ENCODE measurements at regions not wholly inside any gene's neighbourhood (a gene's known extent, or its start where the extent isn't known, plus 50 kb on each side); places are given as distances from the start of the nearest gene placed in this dataset.
A peak's percentile ranks its signal among the peaks of the same experiment; 100 is the strongest.

DNA sequence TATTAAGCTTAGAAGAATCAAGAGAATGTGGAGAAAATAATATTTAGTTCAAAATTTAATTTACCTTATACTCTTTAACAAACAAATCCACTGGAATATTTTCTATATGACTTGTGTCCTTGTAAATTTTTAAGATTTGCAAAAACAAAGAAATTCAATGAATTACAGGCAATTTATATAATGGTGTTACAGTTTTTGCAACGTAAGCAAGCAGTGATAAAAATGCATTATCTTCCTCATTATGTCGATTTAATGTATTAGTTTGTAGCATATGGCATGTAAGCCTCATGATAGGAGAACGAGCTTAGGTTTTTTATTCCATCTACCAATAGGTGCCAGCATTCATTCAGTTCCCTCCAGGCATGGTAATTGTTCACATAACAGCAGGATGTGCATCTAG, 100.0 kb upstream of the PCDH9 start:
- no peak for DNase-seq (ENCODE audit: low read depth)
- TF ChIP-seq, protein P1, sequence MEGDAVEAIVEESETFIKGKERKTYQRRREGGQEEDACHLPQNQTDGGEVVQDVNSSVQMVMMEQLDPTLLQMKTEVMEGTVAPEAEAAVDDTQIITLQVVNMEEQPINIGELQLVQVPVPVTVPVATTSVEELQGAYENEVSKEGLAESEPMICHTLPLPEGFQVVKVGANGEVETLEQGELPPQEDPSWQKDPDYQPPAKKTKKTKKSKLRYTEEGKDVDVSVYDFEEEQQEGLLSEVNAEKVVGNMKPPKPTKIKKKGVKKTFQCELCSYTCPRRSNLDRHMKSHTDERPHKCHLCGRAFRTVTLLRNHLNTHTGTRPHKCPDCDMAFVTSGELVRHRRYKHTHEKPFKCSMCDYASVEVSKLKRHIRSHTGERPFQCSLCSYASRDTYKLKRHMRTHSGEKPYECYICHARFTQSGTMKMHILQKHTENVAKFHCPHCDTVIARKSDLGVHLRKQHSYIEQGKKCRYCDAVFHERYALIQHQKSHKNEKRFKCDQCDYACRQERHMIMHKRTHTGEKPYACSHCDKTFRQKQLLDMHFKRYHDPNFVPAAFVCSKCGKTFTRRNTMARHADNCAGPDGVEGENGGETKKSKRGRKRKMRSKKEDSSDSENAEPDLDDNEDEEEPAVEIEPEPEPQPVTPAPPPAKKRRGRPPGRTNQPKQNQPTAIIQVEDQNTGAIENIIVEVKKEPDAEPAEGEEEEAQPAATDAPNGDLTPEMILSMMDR (IDR thresholded peaks at IDR 0.05; ENCODE audit: insufficient read depth, low read length, poor library complexity, severe bottlenecking) = no peak
- Histone ChIP-seq H3K27me3 (ENCODE audit: control insufficient read depth, insufficient read depth, low read length) (no peaks in the 10 kb centered on the region), H3K4me3 (ENCODE audit: low read depth, low read length) (no peak overlapping the region), H3K36me3 (ENCODE audit: control insufficient read depth, insufficient read depth, low read length) (no peaks in the 10 kb centered on the region)

DNA sequence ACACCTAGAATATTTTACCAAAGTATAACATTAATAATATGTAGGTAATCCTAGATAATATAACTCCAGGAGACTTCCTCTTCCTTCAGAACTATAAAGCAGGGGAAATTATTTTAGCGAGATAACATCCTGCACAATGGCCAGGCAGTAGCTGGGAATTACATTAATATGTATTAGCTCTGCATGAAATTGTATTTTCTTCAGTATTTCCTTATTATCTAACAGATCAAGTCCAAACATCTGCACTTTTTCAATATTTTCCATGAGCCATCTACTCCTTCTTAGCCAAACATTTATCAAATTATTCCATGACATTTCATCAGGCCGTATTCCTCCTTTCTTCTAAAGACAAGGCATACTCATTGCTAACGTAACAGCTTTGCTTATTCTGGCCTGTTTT, 98.8 kb upstream of the PCDH9 start:
- no peaks in the 10 kb centered on the region for H3K36me3 ChIP-seq (ENCODE audit: control insufficient read depth, insufficient read depth, low read length)
- no peak for DNase-seq (ENCODE audit: low read depth)
- no peaks in the 10 kb centered on the region for H3K27me3 ChIP-seq (ENCODE audit: control insufficient read depth, insufficient read depth, low read length)
- TF ChIP-seq, protein P1 (IDR thresholded peaks at IDR 0.05; ENCODE audit: insufficient read depth, low read length, poor library complexity, severe bottlenecking) = no peak
- H3K4me3 ChIP-seq (ENCODE audit: low read depth, low read length) = no peak overlapping the region

DNA sequence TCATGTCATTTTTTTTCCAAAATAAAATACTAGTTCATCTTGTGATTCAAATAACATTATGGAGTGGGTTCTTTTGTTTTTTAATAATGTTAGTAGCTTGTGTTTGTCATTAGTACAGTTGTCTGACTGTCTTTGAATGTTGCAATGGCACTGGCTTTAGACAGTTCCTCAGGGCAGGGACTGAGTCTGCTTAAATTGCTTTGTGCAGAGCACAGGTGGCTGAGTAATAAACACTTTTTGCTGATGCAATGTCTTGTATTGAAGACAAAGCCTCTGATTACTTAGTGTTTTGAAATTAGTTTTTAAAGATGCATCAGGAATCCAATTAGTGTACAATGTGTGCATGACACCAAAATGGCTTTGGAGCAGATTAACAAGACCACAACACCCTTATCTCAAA, 88.7 kb upstream of the PCDH9 start:
- DNase-seq (ENCODE audit: low read depth) = no peak
- TF ChIP-seq, protein P1 (IDR thresholded peaks at IDR 0.05; ENCODE audit: insufficient read depth, low read length, poor library complexity, severe bottlenecking) = no peak
- Histone ChIP-seq H3K4me3 (ENCODE audit: low read depth, low read length) (no peak overlapping the region), H3K27me3 (ENCODE audit: control insufficient read depth, insufficient read depth, low read length) (no peaks in the 10 kb centered on the region), H3K36me3 (ENCODE audit: control insufficient read depth, insufficient read depth, low read length) (no peaks in the 10 kb centered on the region)

DNA sequence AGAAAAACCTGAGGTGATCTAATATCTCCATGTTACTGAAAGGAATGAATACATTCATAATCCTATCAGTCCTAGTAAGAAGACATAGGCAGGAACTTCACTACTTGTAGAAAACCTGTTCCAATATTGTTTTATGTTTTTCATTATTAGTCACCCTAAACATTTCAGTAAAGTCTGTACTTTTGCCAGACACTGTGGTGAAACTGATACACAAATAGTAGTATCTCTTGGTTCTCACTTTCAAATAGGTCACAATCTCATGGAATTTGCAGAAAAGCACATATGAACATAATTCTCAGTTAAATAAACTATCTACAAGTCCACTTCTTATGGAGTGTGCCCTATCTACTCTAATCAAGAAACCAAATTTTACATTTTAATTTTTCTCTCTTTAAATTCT, 88.3 kb upstream of the PCDH9 start:
- no peaks in the 10 kb centered on the region for H3K27me3 ChIP-seq (ENCODE audit: control insufficient read depth, insufficient read depth, low read length)
- TF ChIP-seq, protein P1 (IDR thresholded peaks at IDR 0.05; ENCODE audit: insufficient read depth, low read length, poor library complexity, severe bottlenecking) = no peak
- H3K4me3 ChIP-seq (ENCODE audit: low read depth, low read length) = no peak overlapping the region
- no peak for DNase-seq (ENCODE audit: low read depth)
- no peaks in the 10 kb centered on the region for H3K36me3 ChIP-seq (ENCODE audit: control insufficient read depth, insufficient read depth, low read length)

DNA sequence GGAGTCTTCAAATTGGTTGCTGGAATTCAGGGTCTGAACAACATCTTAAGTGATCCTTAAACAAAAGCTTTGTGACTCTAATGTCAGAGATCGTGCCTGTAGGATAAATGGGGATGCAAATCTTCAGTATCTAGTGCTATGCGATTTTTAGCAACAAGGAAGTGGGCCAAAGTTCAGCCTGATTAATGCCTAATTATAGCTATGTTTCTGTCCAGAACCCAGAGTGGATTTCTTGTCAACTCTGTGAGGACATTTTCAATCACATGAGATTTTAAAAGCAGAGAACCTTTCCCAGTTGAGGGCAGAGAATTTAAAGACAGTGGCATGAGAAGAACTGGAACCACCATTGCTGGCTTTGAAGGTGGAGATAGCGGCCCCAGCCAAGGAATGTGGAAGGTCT, 84.3 kb upstream of the PCDH9 start:
- H3K36me3 ChIP-seq (ENCODE audit: control insufficient read depth, insufficient read depth, low read length) = no peaks in the 10 kb centered on the region
- no peak for DNase-seq (ENCODE audit: low read depth)
- H3K4me3 ChIP-seq (ENCODE audit: low read depth, low read length) = no peak overlapping the region
- TF ChIP-seq, protein P1 (IDR thresholded peaks at IDR 0.05; ENCODE audit: insufficient read depth, low read length, poor library complexity, severe bottlenecking) = no peak
- H3K27me3 ChIP-seq (ENCODE audit: control insufficient read depth, insufficient read depth, low read length) = no peaks in the 10 kb centered on the region

DNA sequence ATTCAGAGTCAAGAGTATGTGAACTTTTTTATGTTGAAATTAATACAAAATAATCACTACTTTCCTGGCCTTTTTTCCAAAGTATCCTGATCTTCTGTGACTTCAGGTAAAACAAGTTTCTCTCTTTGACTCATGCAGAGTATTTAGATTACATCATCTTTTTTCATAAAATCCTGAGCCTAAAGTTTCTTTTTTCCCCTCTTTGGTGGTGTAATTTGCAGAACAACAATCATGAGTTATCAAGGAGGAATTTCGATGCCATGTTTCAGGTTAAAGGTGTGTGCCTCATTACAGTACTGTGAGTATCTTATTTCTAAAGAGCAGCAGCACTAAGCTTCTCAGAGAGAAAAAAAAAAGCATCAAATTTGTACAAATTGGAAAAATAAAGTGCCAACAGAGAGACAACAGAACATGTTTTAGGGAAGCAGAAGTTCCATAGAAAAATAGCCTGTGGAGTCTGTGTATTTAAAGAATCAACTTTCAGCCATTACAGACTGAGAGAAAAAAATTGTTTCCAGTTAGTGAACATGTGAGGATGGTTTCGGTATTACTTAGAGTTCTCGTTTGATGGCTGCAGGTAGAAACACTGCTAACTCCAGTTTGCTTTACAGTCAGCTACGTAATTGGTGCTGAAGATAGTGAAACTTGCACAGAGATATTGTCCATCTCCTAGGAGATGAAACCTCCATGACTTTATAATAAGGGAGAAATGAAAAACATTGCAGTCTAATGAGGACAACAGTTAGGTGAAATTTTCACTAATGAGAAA, 78.1 kb upstream of the PCDH9 start:
- TF ChIP-seq, protein P1 (IDR thresholded peaks at IDR 0.05; ENCODE audit: insufficient read depth, low read length, poor library complexity, severe bottlenecking) = no peak
- Histone ChIP-seq H3K27me3 (ENCODE audit: control insufficient read depth, insufficient read depth, low read length) (no peaks in the 10 kb centered on the region), H3K36me3 (ENCODE audit: control insufficient read depth, insufficient read depth, low read length) (no peaks in the 10 kb centered on the region), H3K4me3 (ENCODE audit: low read depth, low read length) (no peak overlapping the region)
- peak; percentile 25 for DNase-seq (ENCODE audit: low read depth)
